ENCODE measurements at regions not wholly inside any gene's neighbourhood (a gene's known extent, or its start where the extent isn't known, plus 50 kb on each side); places are given as distances from the start of the nearest gene placed in this dataset.

DNA sequence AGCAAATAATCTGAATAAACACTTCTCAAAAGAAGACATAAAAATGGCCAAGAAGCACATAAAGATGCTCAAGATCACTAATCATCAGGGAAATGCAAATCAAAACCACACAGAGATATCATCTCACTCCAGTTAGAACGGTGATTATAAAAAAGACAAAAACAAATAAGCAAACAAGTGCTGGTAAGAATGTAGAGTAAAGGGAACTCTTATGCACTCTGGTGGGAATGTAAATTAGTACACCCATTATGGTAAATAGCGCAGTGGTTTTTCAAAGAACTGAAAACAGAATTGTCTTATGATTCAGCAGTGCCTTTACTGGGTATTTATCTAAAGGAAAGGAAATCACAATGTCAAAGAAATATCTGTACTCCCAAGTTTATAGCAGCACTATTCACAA is 343.2 kb downstream of the HAPSTR1 start:
- Mint-ChIP-seq H3K4me3 (no peak overlapping the region), H3K9me3 (peaks cover 2% of the 10 kb centered on the region in 2 donors), H3K36me3 (no peaks in the 10 kb centered on the region), H3K4me1 (no peaks in the 10 kb centered on the region), H3K27me3 (ENCODE audit: low read depth in 2 of 2) (peaks cover 0 to 9% of the 10 kb centered on the region in 2 donors), H3K27ac (no peak overlapping the region)
- H3K36me3 ChIP-seq (ENCODE audit: control insufficient read depth, insufficient read depth, low read length), result no peaks in the 10 kb centered on the region
- no peak for DNase-seq
- no peaks in the 10 kb centered on the region for H3K9me3 ChIP-seq (ENCODE audit: control insufficient read depth, insufficient read depth, low read length)
- ATAC-seq, result no peak
- no peak overlapping the region for H3K27ac ChIP-seq (ENCODE audit: low read length)
- no peak for TF ChIP-seq CTCF (IDR thresholded peaks at IDR 0.05)
- peaks cover 2% of the 10 kb centered on the region for H3K27me3 ChIP-seq (ENCODE audit: control insufficient read depth, insufficient read depth, low read length)
- no peaks in the 10 kb centered on the region for H3K4me1 ChIP-seq (ENCODE audit: control insufficient read depth, insufficient read depth, low read length)
- intact Hi-C loops (cut with micrococcal nuclease), result no loop called here
- 100% methylated on average over 1 of the region's 2 CpGs for WGBS (ENCODE audit: insufficient coverage)
- H3K4me3 ChIP-seq (ENCODE audit: low read length), result no peak overlapping the region

DNA sequence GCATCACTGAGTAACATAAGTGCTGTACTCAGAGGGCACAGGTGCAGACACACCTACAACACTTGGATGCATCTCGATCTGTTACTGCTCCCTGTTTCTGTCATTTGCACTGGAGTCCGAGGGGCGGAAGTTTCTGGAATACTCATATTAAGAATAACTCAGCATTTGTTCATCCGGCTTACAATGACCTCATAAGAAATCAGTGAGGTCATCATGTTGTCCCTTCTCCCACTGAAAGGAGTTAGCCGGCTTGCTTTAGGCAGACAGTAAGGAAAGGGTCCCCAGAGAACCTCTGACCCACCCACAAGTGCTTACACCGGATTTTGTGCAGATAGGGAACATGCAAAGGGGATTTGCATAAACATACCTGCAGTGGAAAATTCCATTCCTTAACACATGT is 344.7 kb downstream of the HAPSTR1 start:
- WGBS (ENCODE audit: insufficient coverage), result 93% methylated on average over 6 of the region's 6 CpGs
- no peaks in the 10 kb centered on the region for H3K4me1 ChIP-seq (ENCODE audit: control insufficient read depth, insufficient read depth, low read length)
- Mint-ChIP-seq H3K27ac (no peak overlapping the region), H3K27me3 (ENCODE audit: low read depth in 2 of 2) (peaks cover 0 to 9% of the 10 kb centered on the region in 2 donors), H3K36me3 (no peaks in the 10 kb centered on the region), H3K4me3 (no peak overlapping the region), H3K4me1 (no peaks in the 10 kb centered on the region), H3K9me3 (peaks cover 2% of the 10 kb centered on the region in 2 donors)
- no peak overlapping the region for H3K4me3 ChIP-seq (ENCODE audit: low read length)
- no peak for TF ChIP-seq CTCF (IDR thresholded peaks at IDR 0.05)
- H3K9me3 ChIP-seq (ENCODE audit: control insufficient read depth, insufficient read depth, low read length), result no peaks in the 10 kb centered on the region
- H3K36me3 ChIP-seq (ENCODE audit: control insufficient read depth, insufficient read depth, low read length), result no peaks in the 10 kb centered on the region
- DNase-seq, result no peak
- ATAC-seq, result no peak
- H3K27me3 ChIP-seq (ENCODE audit: control insufficient read depth, insufficient read depth, low read length), result peaks cover 2% of the 10 kb centered on the region
- intact Hi-C loops (cut with micrococcal nuclease), result no loop called here
- no peak overlapping the region for H3K27ac ChIP-seq (ENCODE audit: low read length)

DNA sequence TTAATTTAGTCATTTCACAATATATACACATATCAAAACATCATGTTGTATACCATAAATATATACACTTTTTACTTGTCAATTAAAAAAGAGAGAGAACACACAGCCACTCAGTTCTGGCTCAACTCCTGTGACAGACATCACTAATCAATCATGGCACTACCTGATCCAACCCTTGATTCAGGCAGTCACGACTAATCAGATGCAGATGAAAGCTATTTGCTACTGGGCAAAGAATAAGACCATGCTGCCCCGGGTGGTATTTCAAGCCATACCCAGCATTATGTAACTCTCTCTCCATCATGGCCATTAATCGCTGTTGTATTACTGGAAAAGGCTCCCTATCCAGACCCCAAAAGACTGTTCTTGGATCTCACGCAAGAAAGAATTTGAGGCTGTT is 345.7 kb downstream of the HAPSTR1 start:
- intact Hi-C loops (cut with micrococcal nuclease), result no loop called here

More for the DNA sequence above, 345.7 kb downstream of the HAPSTR1 start:
- Mint-ChIP-seq H3K4me3 (no peak overlapping the region), H3K27me3 (ENCODE audit: low read depth in 2 of 2) (peaks cover 0 to 9% of the 10 kb centered on the region in 2 donors), H3K9me3 (peaks cover 2% of the 10 kb centered on the region in 2 donors), H3K36me3 (no peaks in the 10 kb centered on the region), H3K27ac (no peak overlapping the region), H3K4me1 (no peaks in the 10 kb centered on the region)
- 90% methylated on average over 3 of the region's 4 CpGs for WGBS (ENCODE audit: insufficient coverage)
- Histone ChIP-seq H3K9me3 (ENCODE audit: control insufficient read depth, insufficient read depth, low read length) (no peaks in the 10 kb centered on the region), H3K36me3 (ENCODE audit: control insufficient read depth, insufficient read depth, low read length) (no peaks in the 10 kb centered on the region), H3K4me3 (ENCODE audit: low read length) (no peak overlapping the region), H3K4me1 (ENCODE audit: control insufficient read depth, insufficient read depth, low read length) (no peaks in the 10 kb centered on the region), H3K27me3 (ENCODE audit: control insufficient read depth, insufficient read depth, low read length) (peaks cover 2% of the 10 kb centered on the region), H3K27ac (ENCODE audit: low read length) (no peak overlapping the region)
- DNase-seq (no peak), ATAC-seq (no peak)
- no peak for TF ChIP-seq CTCF (IDR thresholded peaks at IDR 0.05)
